HepG2 (cell line): ENCODE measurements at regions not wholly inside any gene's neighbourhood (a gene's known extent, or its start where the extent isn't known, plus 50 kb on each side); places are given as distances from the start of the nearest gene placed in this dataset.

Source experiments
- ATAC-seq: fragments of 200-7000 bp; cut with Tn5 transposase; 3 replicates; pipeline ENCODE4 v1.9.1; 2020; ENCODE audit warnings: mild to moderate bottlenecking, moderate library complexity
- BruUV-seq: library from RNA; stranded (reverse); fragments of 400-500 nt; replicated peaks from 2 replicates; lab custom pipeline; 2021; lab: Mats Ljungman, UMichigan
- CTCF ChIA-PET: fragments of 300-600 bp; formaldehyde crosslinking; extraction: SDS; loops from one replicate; lab custom pipeline; 2021; ENCODE audit warnings: low total read pairs, inconsistent platforms, low intra/inter-chr PET ratio; lab: Yijun Ruan, JAX
- POLR2A ChIA-PET: fragments of 350-600 bp; sonication (Branson Sonifier 250); formaldehyde crosslinking; loops from one replicate; lab custom pipeline; 2020; ENCODE audit warnings: antibody characterized with exemption, inconsistent platforms; lab: Yijun Ruan, JAX
- DNase-seq: peaks from one replicate; pipeline ENCODE4 v3.0.0-alpha.2; 2015; ENCODE audit warnings: low spot score
- FAIRE-seq: peaks from 3 replicates; lab custom pipeline; 2011; peaks lifted over from hg19 to GRCh38; lab: Jason Lieb, UNC
- H2AFZ ChIP-seq: one replicate; pipeline ENCODE4 v1.6.1; 2011; ENCODE audit warnings: low read length, inconsistent platforms
- H3K27ac ChIP-seq: fragments of 300-600 bp; 3 replicates; pipeline ENCODE4 v1.8.0; 2011; ENCODE audit warnings: mixed run types, mild to moderate bottlenecking, mixed read lengths, low read length, inconsistent platforms; ENCODE audit not compliant: insufficient read depth; ENCODE audit errors: extremely low read length
- H3K27me3 ChIP-seq, 2 experiments: fragments of 200-600 bp in 1 of 2; 2 replicates in 1 of 2; 3 replicates in 1 of 2; pipeline versions ENCODE4 v1.6.0 to v1.8.0; 2011; ENCODE audit warnings: low read length in 2 of 2, mild to moderate bottlenecking in 2 of 2, moderate library complexity in 2 of 2, inconsistent platforms in 1 of 2; ENCODE audit not compliant: insufficient read depth in 2 of 2, control insufficient read depth in 1 of 2
- H3K36me3 ChIP-seq, 2 experiments: fragments of 200-600 bp in 1 of 2; replicated peaks in 1 of 2; 2 replicates in 1 of 2; 3 replicates in 1 of 2; pipeline versions ENCODE4 v1.5.1 to v1.8.0; 2011; ENCODE audit warnings: low read length in 2 of 2, inconsistent platforms in 1 of 2; ENCODE audit not compliant: insufficient read depth in 2 of 2, control insufficient read depth in 1 of 2
- H3K4me1 ChIP-seq: 2 replicates; pipeline ENCODE4 v1.5.1; 2012; ENCODE audit warnings: low read length, inconsistent platforms; ENCODE audit not compliant: insufficient read depth
- H3K4me2 ChIP-seq: 2 replicates; pipeline ENCODE4 v1.6.0; 2011; ENCODE audit warnings: low read depth, low read length, inconsistent platforms
- H3K4me3 ChIP-seq, 3 experiments: fragments of 200-600 bp in 1 of 3; sonication (generic), shearing (Covaris generic) in 1 of 3; replicated peaks in 1 of 3; 2 replicates each; pipeline ENCODE4 v1.5.1; 2011 to 2016; ENCODE audit warnings: low read length in 3 of 3, inconsistent platforms in 2 of 3, low read depth in 2 of 3, mild to moderate bottlenecking in 2 of 3, control low read depth in 1 of 3, mixed read lengths in 1 of 3; ENCODE audit not compliant: insufficient read depth in 1 of 3
- H3K79me2 ChIP-seq: one replicate; pipeline ENCODE4 v1.6.1; 2011; ENCODE audit warnings: low read length, inconsistent platforms; ENCODE audit not compliant: insufficient read depth
- H3K9ac ChIP-seq: 2 replicates; pipeline ENCODE4 v1.6.0; 2011; ENCODE audit warnings: mild to moderate bottlenecking, low read depth, low read length, inconsistent platforms; ENCODE audit not compliant: insufficient read depth
- H3K9me3 ChIP-seq: 2 replicates; pipeline ENCODE4 v1.5.1; 2012; ENCODE audit warnings: mild to moderate bottlenecking, low read length
- H4K20me1 ChIP-seq: 2 replicates; pipeline ENCODE4 v1.6.0; 2011; ENCODE audit warnings: inconsistent platforms, mild to moderate bottlenecking, low read length, moderate library complexity; ENCODE audit not compliant: insufficient read depth
- ADNP ChIP-seq: sonication (generic); formaldehyde crosslinking; IDR thresholded peaks from 2 replicates; pipeline ENCODE4 v1.4.0; 2020; ENCODE audit warnings: missing genetic modification reagents
- CC2D1A ChIP-seq: sonication (generic); formaldehyde crosslinking; IDR thresholded peaks from 2 replicates; pipeline ENCODE4 v1.8.1; 2023; ENCODE audit warnings: mild to moderate bottlenecking, missing genetic modification reagents
- ELF1 ChIP-seq: sonication (generic); formaldehyde crosslinking; IDR thresholded peaks from 2 replicates; pipeline ENCODE4 v1.4.0; 2020; ENCODE audit warnings: missing genetic modification reagents
- FIP1L1 ChIP-seq: fragments of 200-400 bp; formaldehyde crosslinking; IDR thresholded peaks from 2 replicates; pipeline ENCODE4 v1.6.1; 2018; ENCODE audit warnings: low read depth, mild to moderate bottlenecking, low read length, moderate library complexity, borderline replicate concordance; ENCODE audit not compliant: insufficient read depth
- HNRNPUL1 ChIP-seq: fragments of 200-400 bp; formaldehyde crosslinking; IDR thresholded peaks from 2 replicates; pipeline ENCODE4 v1.6.1; 2017; ENCODE audit warnings: low read depth, mild to moderate bottlenecking, low read length, moderate library complexity
- KLF11 ChIP-seq: IDR thresholded peaks from 2 replicates; pipeline ENCODE4 v1.6.1; 2016; ENCODE audit warnings: missing compliant biosample characterization
- ONECUT2 ChIP-seq: sonication (generic); formaldehyde crosslinking; IDR thresholded peaks from 2 replicates; pipeline ENCODE4 v1.4.0; 2020; ENCODE audit warnings: missing genetic modification reagents
- ZNF282 ChIP-seq: fragments of 450-650 bp; IDR thresholded peaks from 2 replicates; pipeline ENCODE4 v1.6.1; 2018; ENCODE audit not compliant: partially characterized antibody
- ZNF446 ChIP-seq: sonication (generic); formaldehyde crosslinking; IDR thresholded peaks from 2 replicates; pipeline ENCODE4 v1.5.0; 2020; ENCODE audit warnings: mild to moderate bottlenecking, missing genetic modification reagents
- ZNF619 ChIP-seq: sonication (generic); formaldehyde crosslinking; IDR thresholded peaks from 2 replicates; pipeline ENCODE4 v1.4.0; 2020; ENCODE audit warnings: mild to moderate bottlenecking, missing genetic modification reagents
- ZNF850 ChIP-seq: sonication (generic); formaldehyde crosslinking; conservative IDR thresholded peaks from 2 replicates; pipeline ENCODE4 v1.9.0; 2021; ENCODE audit warnings: mild to moderate bottlenecking, missing genetic modification reagents
- WGBS: methylation state at CpG from one replicate; pipeline ENCODE4 v1.1.6; 2017; ENCODE audit warnings: low lambda C conversion rate; 5-methylcytosine and 5-hydroxymethylcytosine counted together
- in situ Hi-C: cut with HindIII; loops from 2 replicates; pipeline ENCODE4 v1.10.0; 2017; ENCODE audit warnings: low pct_unique_long_range_greater_than_20kb; ENCODE audit not compliant: extremely low pct_ligation_motif_present
- intact Hi-C: fragments of 100-400 bp; cut with micrococcal nuclease; formaldehyde crosslinking; loops from one replicate; pipeline ENCODE4 v1.10.0; 2022; ENCODE audit not compliant: unreplicated experiment
- TF ChIP-seq, protein P1 (sequence below): IDR thresholded peaks from 2 replicates; pipeline ENCODE4 v1.6.1; 2016; ENCODE audit warnings: missing compliant biosample characterization, missing genetic modification reagents, borderline replicate concordance
- TF ChIP-seq, protein P2 (sequence below): IDR thresholded peaks from 2 replicates; pipeline ENCODE4 v1.6.1; 2012; ENCODE audit warnings: low read length, improper control_type of control experiment

DNA sequence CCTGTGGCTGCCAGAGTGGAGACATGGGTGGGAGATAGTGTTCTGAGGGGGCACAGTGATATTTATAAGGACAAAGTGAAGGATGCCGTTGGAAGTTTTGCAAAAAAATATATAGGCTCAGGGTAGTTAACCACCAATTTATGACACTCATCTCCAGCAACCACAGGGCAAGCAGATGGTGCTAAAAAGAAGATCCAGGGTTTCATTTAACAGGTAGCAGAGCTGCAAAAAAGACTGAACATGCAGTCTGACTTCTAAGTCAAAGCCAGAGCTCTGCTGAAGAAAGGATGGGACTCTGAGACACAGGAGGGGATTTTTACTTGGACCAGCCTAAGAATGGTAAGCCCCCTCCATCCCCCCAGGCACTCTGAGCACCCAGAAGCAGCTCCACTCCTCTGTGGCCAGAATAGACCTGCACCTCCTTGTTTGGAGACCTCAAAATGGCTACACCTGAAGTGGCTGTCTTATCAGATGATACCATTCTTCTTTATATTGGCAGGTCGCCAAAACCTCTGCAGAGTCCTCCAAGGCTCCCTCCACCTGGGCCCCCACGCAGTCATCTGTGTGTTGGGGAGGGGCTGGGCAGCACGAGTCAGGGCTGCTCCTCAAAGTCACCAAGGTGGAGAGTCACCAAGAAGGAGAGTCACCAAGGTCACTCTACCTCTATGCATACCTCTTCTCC is 161.4 kb upstream of the FAM9B start:
- in situ Hi-C loops = no loop called here
- Histone ChIP-seq H3K4me3 (no peak overlapping the region), H3K4me1 (no peaks in the 10 kb centered on the region), H2AFZ (no peak overlapping the region), H3K9me3 (no peaks in the 10 kb centered on the region), H3K36me3 (no peaks in the 10 kb centered on the region), H3K27ac (no peak overlapping the region), H4K20me1 (no peaks in the 10 kb centered on the region), H3K79me2 (no peaks in the 10 kb centered on the region), H3K4me2 (no peak overlapping the region), H3K9ac (no peak overlapping the region), H3K27me3 (no peaks in the 10 kb centered on the region)
- DNase-seq = no peak
- no peak for ATAC-seq
- ChIA-PET CTCF (no interaction called here), POLR2A (no interaction called here)
- no peak for FAIRE-seq
- intact Hi-C loops = no loop called here
- no peak for TF ChIP-seq ELF1 (CRISPR knock-in tag)
- TF ChIP-seq ZNF619 = no peak
- TF ChIP-seq ZNF282 = no peak
- TF ChIP-seq ADNP (CRISPR knock-in tag) = no peak
- BruUV-seq = no TSS peak
- WGBS = 0% methylated on average over 1 of the region's 4 CpGs

DNA sequence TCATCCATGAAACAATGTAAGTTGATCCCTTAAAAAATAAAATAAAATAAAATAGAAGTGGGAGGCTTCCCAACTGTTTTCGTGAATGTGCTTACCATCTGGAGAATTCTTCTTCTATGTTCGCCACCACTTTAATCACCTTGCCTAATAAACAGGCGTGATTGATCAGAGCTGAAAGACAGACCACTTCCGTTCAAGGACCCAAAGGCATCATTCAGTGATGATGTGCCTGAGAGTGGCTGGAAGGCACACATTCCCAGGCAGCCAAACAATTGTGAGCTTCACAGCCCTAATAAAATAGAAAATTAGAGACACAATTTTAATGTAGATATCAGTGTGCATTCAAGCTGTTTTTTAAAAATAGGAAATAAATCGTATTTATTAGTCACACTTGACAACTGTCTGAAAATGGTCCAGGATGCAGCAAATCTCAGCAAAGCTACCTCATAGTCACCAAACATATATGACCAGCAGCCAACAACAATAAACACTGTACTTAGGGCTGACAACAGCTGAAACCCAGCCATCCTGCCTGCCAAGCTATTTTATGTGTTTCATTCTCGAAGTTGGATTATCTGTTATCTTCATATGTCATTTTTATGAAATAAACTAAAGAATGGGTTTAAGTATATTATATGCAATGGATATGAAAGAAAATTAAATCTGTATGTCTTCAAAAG is 163.2 kb upstream of the FAM9B start:
- intact Hi-C loops = no loop called here
- in situ Hi-C loops = no loop called here
- no peak overlapping the region for H3K27ac ChIP-seq
- H3K4me1 ChIP-seq = no peaks in the 10 kb centered on the region
- no peak overlapping the region for H3K4me3 ChIP-seq
- H3K79me2 ChIP-seq = no peaks in the 10 kb centered on the region
- H3K27me3 ChIP-seq = no peaks in the 10 kb centered on the region
- DNase-seq (no peak), FAIRE-seq (no peak), ATAC-seq (no peak)
- no peak overlapping the region for H3K4me2 ChIP-seq
- TF ChIP-seq FIP1L1 = no peak
- TF ChIP-seq, protein P1, sequence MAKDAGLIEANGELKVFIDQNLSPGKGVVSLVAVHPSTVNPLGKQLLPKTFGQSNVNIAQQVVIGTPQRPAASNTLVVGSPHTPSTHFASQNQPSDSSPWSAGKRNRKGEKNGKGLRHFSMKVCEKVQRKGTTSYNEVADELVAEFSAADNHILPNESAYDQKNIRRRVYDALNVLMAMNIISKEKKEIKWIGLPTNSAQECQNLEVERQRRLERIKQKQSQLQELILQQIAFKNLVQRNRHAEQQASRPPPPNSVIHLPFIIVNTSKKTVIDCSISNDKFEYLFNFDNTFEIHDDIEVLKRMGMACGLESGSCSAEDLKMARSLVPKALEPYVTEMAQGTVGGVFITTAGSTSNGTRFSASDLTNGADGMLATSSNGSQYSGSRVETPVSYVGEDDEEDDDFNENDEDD (CRISPR knock-in tag) = no peak
- TF ChIP-seq ZNF850 (CRISPR knock-in tag) = no peak
- no peak for TF ChIP-seq KLF11
- no peak for TF ChIP-seq ONECUT2 (CRISPR knock-in tag)
- TF ChIP-seq CC2D1A (CRISPR knock-in tag) = no peak
- TF ChIP-seq ZNF446 (CRISPR knock-in tag) = no peak
- TF ChIP-seq, protein P2, sequence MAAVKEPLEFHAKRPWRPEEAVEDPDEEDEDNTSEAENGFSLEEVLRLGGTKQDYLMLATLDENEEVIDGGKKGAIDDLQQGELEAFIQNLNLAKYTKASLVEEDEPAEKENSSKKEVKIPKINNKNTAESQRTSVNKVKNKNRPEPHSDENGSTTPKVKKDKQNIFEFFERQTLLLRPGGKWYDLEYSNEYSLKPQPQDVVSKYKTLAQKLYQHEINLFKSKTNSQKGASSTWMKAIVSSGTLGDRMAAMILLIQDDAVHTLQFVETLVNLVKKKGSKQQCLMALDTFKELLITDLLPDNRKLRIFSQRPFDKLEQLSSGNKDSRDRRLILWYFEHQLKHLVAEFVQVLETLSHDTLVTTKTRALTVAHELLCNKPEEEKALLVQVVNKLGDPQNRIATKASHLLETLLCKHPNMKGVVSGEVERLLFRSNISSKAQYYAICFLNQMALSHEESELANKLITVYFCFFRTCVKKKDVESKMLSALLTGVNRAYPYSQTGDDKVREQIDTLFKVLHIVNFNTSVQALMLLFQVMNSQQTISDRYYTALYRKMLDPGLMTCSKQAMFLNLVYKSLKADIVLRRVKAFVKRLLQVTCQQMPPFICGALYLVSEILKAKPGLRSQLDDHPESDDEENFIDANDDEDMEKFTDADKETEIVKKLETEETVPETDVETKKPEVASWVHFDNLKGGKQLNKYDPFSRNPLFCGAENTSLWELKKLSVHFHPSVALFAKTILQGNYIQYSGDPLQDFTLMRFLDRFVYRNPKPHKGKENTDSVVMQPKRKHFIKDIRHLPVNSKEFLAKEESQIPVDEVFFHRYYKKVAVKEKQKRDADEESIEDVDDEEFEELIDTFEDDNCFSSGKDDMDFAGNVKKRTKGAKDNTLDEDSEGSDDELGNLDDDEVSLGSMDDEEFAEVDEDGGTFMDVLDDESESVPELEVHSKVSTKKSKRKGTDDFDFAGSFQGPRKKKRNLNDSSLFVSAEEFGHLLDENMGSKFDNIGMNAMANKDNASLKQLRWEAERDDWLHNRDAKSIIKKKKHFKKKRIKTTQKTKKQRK = no peak
- no peak for TF ChIP-seq HNRNPUL1
- H4K20me1 ChIP-seq = no peaks in the 10 kb centered on the region
- no peak overlapping the region for H3K9ac ChIP-seq
- BruUV-seq = no TSS peak
- ChIA-PET CTCF (no interaction called here), POLR2A (no interaction called here)
- 15% methylated on average over 6 of the region's 6 CpGs for WGBS
- no peaks in the 10 kb centered on the region for H3K9me3 ChIP-seq
- H2AFZ ChIP-seq = no peak overlapping the region
- H3K36me3 ChIP-seq = no peaks in the 10 kb centered on the region
